Stimulated activated naive CD4-positive, alpha-beta T cell treated with Interleukin-2 at 50 U/mL for 16 hours (primary cell): ENCODE measurements at regions not wholly inside any gene's neighbourhood (a gene's known extent, or its start where the extent isn't known, plus 50 kb on each side); places are given as distances from the start of the nearest gene placed in this dataset.

Experiments used
- DNase-seq: peaks from one replicate; lab custom pipeline; 2025; lab: John Stamatoyannopoulos, UW

GRCh38 chr5:135248801-135249231 is 150.2 kb downstream of the MACROH2A1 start:
- DNase-seq: no peak

GRCh38 chr5:135246923-135247795 is 151.9 kb downstream of the MACROH2A1 start:
- no peak for DNase-seq

GRCh38 chr5:135246605-135246922 is 152.5 kb downstream of the MACROH2A1 start:
- DNase-seq: no peak

GRCh38 chr5:135245521-135246499 is 153.2 kb downstream of the MACROH2A1 start:
- DNase-seq: no peak

- no peak for DNase-seq
Measured at GRCh38 chr5:135244620-135245021, 154.4 kb downstream of the MACROH2A1 start.

- DNase-seq: no peak
Measured at GRCh38 chr5:135243556-135244285, 155.3 kb downstream of the MACROH2A1 start.

- no peak for DNase-seq
Measured at GRCh38 chr5:135242866-135243555, 156.0 kb downstream of the MACROH2A1 start.

- no peak for DNase-seq
Measured at GRCh38 chr5:135242021-135242865, 156.8 kb downstream of the MACROH2A1 start.

- no peak for DNase-seq
Measured at GRCh38 chr5:135241536-135241935, 157.5 kb downstream of the MACROH2A1 start.

- no peak for DNase-seq
Measured at GRCh38 chr5:135240781-135241360, 158.2 kb downstream of the MACROH2A1 start.

GRCh38 chr5:135240283-135240633 is 158.8 kb downstream of the MACROH2A1 start:
- DNase-seq: no peak

GRCh38 chr5:135239453-135240282 is 159.4 kb downstream of the MACROH2A1 start:
- no peak for DNase-seq

GRCh38 chr5:135238622-135239452 is 160.2 kb downstream of the MACROH2A1 start:
- DNase-seq: no peak

- DNase-seq: no peak
Measured at GRCh38 chr5:135237748-135238103, 161.3 kb downstream of the MACROH2A1 start.

GRCh38 chr5:135236908-135237747 is 161.9 kb downstream of the MACROH2A1 start:
- DNase-seq: no peak

- DNase-seq: no peak
Measured at GRCh38 chr5:135236228-135236907, 162.7 kb downstream of the MACROH2A1 start.
